GM12878 (cell line): ENCODE measurements at regions not wholly inside any gene's neighbourhood (a gene's known extent, or its start where the extent isn't known, plus 50 kb on each side); places are given as distances from the start of the nearest gene placed in this dataset.

Experiments
- ATAC-seq: fragments of 200-7000 bp; cut with Tn5 transposase; 3 replicates; pipeline ENCODE4 v1.9.1; 2020; ENCODE audit warnings: mild to moderate bottlenecking, moderate library complexity
- BruUV-seq: library from RNA; stranded (reverse); fragments of 400-500 nt; replicated peaks from 2 replicates; lab custom pipeline; 2021; lab: Mats Ljungman, UMichigan
- CTCF ChIA-PET: fragments of 300-600 bp; sonication (Branson Sonifier 250); formaldehyde crosslinking; extraction: SDS; loops from one replicate; lab custom pipeline; 2021; ENCODE audit warnings: inconsistent platforms; lab: Yijun Ruan, JAX
- POLR2A ChIA-PET: fragments of 350-600 bp; formaldehyde crosslinking; extraction: SDS; loops from one replicate; lab custom pipeline; 2021; ENCODE audit warnings: inconsistent platforms; lab: Charles Lee
- RAD21 ChIA-PET: fragments of 300-600 bp; sonication (Branson Sonifier 250); formaldehyde crosslinking; loops from one replicate; lab custom pipeline; 2023; ENCODE audit warnings: antibody characterized with exemption; ENCODE audit not compliant: unreplicated experiment; lab: Charles Lee
- SMC1A ChIA-PET: fragments of 300-600 bp; sonication (Branson Sonifier 250); formaldehyde crosslinking; loops from one replicate; lab custom pipeline; 2023; ENCODE audit not compliant: unreplicated experiment, uncharacterized antibody; lab: Charles Lee
- DNase-seq: peaks from one replicate; pipeline ENCODE4 v3.0.0-alpha.2; 2011; ENCODE audit warnings: low read depth, low spot score
- FAIRE-seq: peaks from 3 replicates; lab custom pipeline; 2011; peaks lifted over from hg19 to GRCh38; lab: Jason Lieb, UNC
- H2AFZ ChIP-seq: 2 replicates; pipeline ENCODE4 v1.6.0; 2011; ENCODE audit warnings: low read depth, low read length, control low read depth; ENCODE audit not compliant: control insufficient read depth
- H3K27ac ChIP-seq: 2 replicates; pipeline ENCODE4 v1.5.1; 2011; ENCODE audit warnings: control low read depth; ENCODE audit not compliant: control insufficient read depth, insufficient read depth
- H3K27me3 ChIP-seq, 2 experiments: replicated peaks in 1 of 2; 2 replicates each; pipeline versions ENCODE4 v1.6.0 to v1.6.1; 2011; ENCODE audit warnings: low read length in 1 of 2; ENCODE audit not compliant: control insufficient read depth in 2 of 2, insufficient read depth in 2 of 2
- H3K36me3 ChIP-seq, 2 experiments: 2 replicates each; pipeline ENCODE4 v1.5.1; 2011; ENCODE audit warnings: low read length in 1 of 2; ENCODE audit not compliant: control insufficient read depth in 2 of 2, insufficient read depth in 2 of 2
- H3K4me1 ChIP-seq: 2 replicates; pipeline ENCODE4 v1.6.1; 2011; ENCODE audit warnings: mild to moderate bottlenecking, low read length, moderate library complexity, mixed read lengths; ENCODE audit not compliant: control insufficient read depth, insufficient read depth
- H3K4me2 ChIP-seq: 2 replicates; pipeline ENCODE4 v1.6.0; 2011; ENCODE audit warnings: control low read depth; ENCODE audit not compliant: control insufficient read depth, insufficient read depth
- H3K4me3 ChIP-seq: fragments of 200-600 bp; sonication (generic); 2 replicates; pipeline ENCODE4 v1.5.1; 2016
- H3K79me2 ChIP-seq: 2 replicates; pipeline ENCODE4 v1.6.0; 2011; ENCODE audit warnings: low read length; ENCODE audit not compliant: control insufficient read depth, insufficient read depth
- H3K9ac ChIP-seq: 2 replicates; pipeline ENCODE4 v1.8.0; 2011; ENCODE audit warnings: low read length, control low read depth, mixed read lengths; ENCODE audit not compliant: control insufficient read depth, insufficient read depth
- H3K9me3 ChIP-seq: replicated peaks from 3 replicates; pipeline ENCODE4 v1.5.1; 2011; ENCODE audit warnings: mild to moderate bottlenecking, low read length; ENCODE audit not compliant: control insufficient read depth, insufficient read depth
- H4K20me1 ChIP-seq: 2 replicates; pipeline ENCODE4 v1.6.0; 2011; ENCODE audit not compliant: control insufficient read depth, insufficient read depth
- BCL11A ChIP-seq: IDR thresholded peaks from 2 replicates; pipeline ENCODE4 v1.6.1; 2011; ENCODE audit warnings: low read depth, low read length
- CBFB ChIP-seq: IDR thresholded peaks from 2 replicates; pipeline ENCODE4 v1.6.1; 2016; ENCODE audit warnings: antibody characterized with exemption, low read depth
- CBX3 ChIP-seq: fragments of 200-600 bp; sonication (generic); IDR thresholded peaks from 2 replicates; pipeline ENCODE4 v1.6.1; 2016; ENCODE audit warnings: low read depth, borderline replicate concordance
- ETV6 ChIP-seq, 2 experiments: fragments of 450-650 bp in 1 of 2; IDR thresholded peaks in 1 of 2; conservative IDR thresholded peaks in 1 of 2; 2 replicates each; pipeline ENCODE4 v1.6.1; 2014; ENCODE audit warnings: antibody characterized with exemption in 1 of 2, borderline replicate concordance in 1 of 2, low read depth in 1 of 2, mild to moderate bottlenecking in 1 of 2, moderate library complexity in 1 of 2
- IKZF2 ChIP-seq, 2 experiments: fragments of 450-650 bp; IDR thresholded peaks; 2 replicates each; pipeline ENCODE4 v1.6.1; 2017; ENCODE audit warnings: mild to moderate bottlenecking in 2 of 2, moderate library complexity in 2 of 2
- MXI1 ChIP-seq: fragments of 150-350 bp; IDR thresholded peaks from 2 replicates; pipeline ENCODE4 v1.6.1; 2011; ENCODE audit warnings: low read depth, mild to moderate bottlenecking, inconsistent platforms, low read length, improper control_type of control experiment
- PAX5 ChIP-seq: IDR thresholded peaks from 2 replicates; pipeline ENCODE4 v1.6.1; 2011; ENCODE audit warnings: low read depth, low read length, borderline replicate concordance
- PKNOX1 ChIP-seq: fragments of 450-650 bp; IDR thresholded peaks from 2 replicates; pipeline ENCODE4 v1.6.1; 2016; ENCODE audit warnings: mild to moderate bottlenecking
- POLR2AphosphoS2 ChIP-seq: IDR thresholded peaks from 2 replicates; pipeline ENCODE4 v1.6.1; 2011; ENCODE audit warnings: low read depth, mild to moderate bottlenecking, low read length, improper control_type of control experiment, moderate library complexity
- RCOR1 ChIP-seq: conservative IDR thresholded peaks from 2 replicates; pipeline ENCODE4 v1.6.1; 2012; ENCODE audit warnings: low read depth, low read length, improper control_type of control experiment
- RELA ChIP-seq: fragments of 450-650 bp; IDR thresholded peaks from 2 replicates; pipeline ENCODE4 v1.8.0; 2014; ENCODE audit warnings: borderline replicate concordance; ENCODE audit not compliant: partially characterized antibody
- USF1 ChIP-seq: IDR thresholded peaks from 2 replicates; pipeline ENCODE4 v1.6.1; 2011; ENCODE audit warnings: borderline replicate concordance, low read depth, mild to moderate bottlenecking, moderate library complexity, mixed read lengths, low read length; ENCODE audit not compliant: insufficient read depth; ENCODE audit errors: extremely low read length
- YBX1 ChIP-seq: fragments of 450-650 bp; IDR thresholded peaks from 2 replicates; pipeline ENCODE4 v1.6.1; 2016; ENCODE audit warnings: antibody characterized with exemption
- ZBTB11 ChIP-seq: fragments of 450-650 bp; formaldehyde crosslinking; IDR thresholded peaks from 2 replicates; pipeline ENCODE4 v1.5.0; 2022; ENCODE audit warnings: mild to moderate bottlenecking, missing genetic modification characterization
- ZNF687 ChIP-seq: fragments of 450-650 bp; IDR thresholded peaks from 2 replicates; pipeline ENCODE4 v1.6.1; 2017; ENCODE audit warnings: mild to moderate bottlenecking, moderate library complexity
- WGBS: methylation state at CpG from one replicate; pipeline ENCODE4 v1.1.6; 2016; ENCODE audit warnings: low lambda C conversion rate; ENCODE audit not compliant: insufficient replicate concordance, insufficient coverage; ENCODE audit errors: missing lambda C conversion rate; 5-methylcytosine and 5-hydroxymethylcytosine counted together
- in situ Hi-C: fragments of 300-500 bp; cut with MboI; formaldehyde crosslinking; loops from 9 replicates; pipeline ENCODE4 v1.14.3; 2018; ENCODE audit warnings: mixed read lengths
- intact Hi-C: fragments of 100-400 bp; cut with micrococcal nuclease; formaldehyde crosslinking; loops from one replicate; pipeline ENCODE4 v1.14.2; 2022; ENCODE audit not compliant: unreplicated experiment

GRCh38 chr6:139828751-139829519 is 454.5 kb upstream of the CITED2 start:
- CTCF ChIA-PET = no interaction called here
- ATAC-seq (no peak), DNase-seq (no peak), FAIRE-seq (no peak)
- Histone ChIP-seq H3K9me3 (no peaks in the 10 kb centered on the region), H3K27ac (no peak overlapping the region), H3K4me3 (no peak overlapping the region), H3K79me2 (no peaks in the 10 kb centered on the region), H3K9ac (no peak overlapping the region), H3K36me3 (no peaks in the 10 kb centered on the region), H2AFZ (no peak overlapping the region), H3K4me2 (no peak overlapping the region), H3K4me1 (no peaks in the 10 kb centered on the region), H3K27me3 (no peaks in the 10 kb centered on the region), H4K20me1 (no peaks in the 10 kb centered on the region)
- WGBS = 63% methylated on average over 10 of the region's 10 CpGs
- in situ Hi-C loops = no loop called here
- BruUV-seq = no TSS peak
- intact Hi-C loops = no loop called here
- no peak for TF ChIP-seq POLR2AphosphoS2
- TF ChIP-seq MXI1 = no peak
- TF ChIP-seq RELA = no peak
- TF ChIP-seq BCL11A = no peak
- no peak for TF ChIP-seq YBX1
- no peak for TF ChIP-seq IKZF2 (IDR thresholded peaks at IDR 0.05)
- TF ChIP-seq ZBTB11 (CRISPR knock-in tag) = no peak
- TF ChIP-seq RCOR1 = no peak
- no peak for TF ChIP-seq CBX3
- TF ChIP-seq PKNOX1 = no peak
- no peak for TF ChIP-seq PAX5
- TF ChIP-seq ZNF687 = no peak
- no peak for TF ChIP-seq USF1
- no peak for TF ChIP-seq ETV6 (conservative IDR thresholded peaks at IDR 0.05 in 1 of 2, IDR thresholded peaks at IDR 0.05 in 1 of 2; ENCODE audit: borderline replicate concordance in 1 of 2, low read depth in 1 of 2)
- TF ChIP-seq CBFB = no peak
- RAD21 ChIA-PET = no interaction called here
- SMC1A ChIA-PET = no interaction called here
- POLR2A ChIA-PET = no interaction called here
